H1 (cell line): ENCODE measurements at regions not wholly inside any gene's neighbourhood (a gene's known extent, or its start where the extent isn't known, plus 50 kb on each side); places are given as distances from the start of the nearest gene placed in this dataset.
A peak's percentile ranks its signal among the peaks of the same experiment; 100 is the strongest.

Experiments used
- CTCF ChIA-PET: fragments of 300-600 bp; sonication (Branson Sonifier 250); formaldehyde crosslinking; loops from one replicate; lab custom pipeline; 2021; ENCODE audit not compliant: partially characterized antibody; lab: Charles Lee
- POLR2A ChIA-PET: fragments of 300-600 bp; sonication (Branson Sonifier 250); formaldehyde crosslinking; loops from one replicate; lab custom pipeline; 2021; ENCODE audit warnings: inconsistent platforms; ENCODE audit not compliant: partially characterized antibody; lab: Charles Lee
- DNase-seq, 2 experiments: peaks; one replicate each; pipeline versions ENCODE4 v3.0.0 to v3.0.0-alpha.2; 2010 to 2022; ENCODE audit warnings: low spot score in 2 of 2, low read depth in 1 of 2, mixed read lengths in 1 of 2
- FAIRE-seq: peaks from 2 replicates; lab custom pipeline; 2011; peaks lifted over from hg19 to GRCh38; lab: Jason Lieb, UNC
- H2AFZ ChIP-seq: 2 replicates; pipeline ENCODE4 v1.8.1; 2012; ENCODE audit warnings: low read length, inconsistent platforms
- H2AK5ac ChIP-seq: 2 replicates; pipeline ENCODE4 v1.6.1; 2013; ENCODE audit warnings: low read depth, low read length
- H2BK120ac ChIP-seq: replicated peaks from 2 replicates; pipeline ENCODE3; 2013; ENCODE audit warnings: low read depth, low read length, inconsistent platforms
- H2BK12ac ChIP-seq: 2 replicates; pipeline ENCODE4 v1.6.1; 2013; ENCODE audit warnings: low read depth, low read length
- H2BK15ac ChIP-seq: 2 replicates; pipeline ENCODE4 v1.6.1; 2013; ENCODE audit warnings: low read length
- H2BK20ac ChIP-seq: 2 replicates; pipeline ENCODE4 v1.6.1; 2013; ENCODE audit warnings: low read length
- H2BK5ac ChIP-seq: 2 replicates; pipeline ENCODE4 v1.6.1; 2013; ENCODE audit warnings: low read depth, low read length
- H3K14ac ChIP-seq: 2 replicates; pipeline ENCODE4 v1.6.1; 2013; ENCODE audit warnings: inconsistent platforms; ENCODE audit not compliant: insufficient read length
- H3K18ac ChIP-seq: 2 replicates; pipeline ENCODE4 v1.6.1; 2013; ENCODE audit warnings: low read length; ENCODE audit errors: extremely low read depth
- H3K23ac ChIP-seq: 2 replicates; pipeline ENCODE4 v1.6.1; 2013; ENCODE audit warnings: inconsistent platforms; ENCODE audit not compliant: insufficient read length
- H3K23me2 ChIP-seq: 2 replicates; pipeline ENCODE4 v1.6.1; 2013; ENCODE audit warnings: low read depth, low read length
- H3K27ac ChIP-seq: 2 replicates; pipeline ENCODE4 v1.6.1; 2011; ENCODE audit warnings: low read depth, low read length, inconsistent platforms
- H3K27me3 ChIP-seq, 4 experiments: replicated peaks in 1 of 4; 1 replicate in 1 of 4; 2 replicates in 3 of 4; pipeline versions ENCODE4 v1.6.1 to v1.8.1; 2011 to 2013; ENCODE audit warnings: low read length in 3 of 4, mild to moderate bottlenecking in 3 of 4, inconsistent platforms in 2 of 4, mixed read lengths in 2 of 4, moderate library complexity in 1 of 4; ENCODE audit not compliant: control insufficient read depth in 3 of 4, insufficient read depth in 3 of 4; ENCODE audit errors: extremely low read depth in 1 of 4
- H3K36me3 ChIP-seq, 4 experiments: 2 replicates each; pipeline versions ENCODE4 v1.6.1 to v1.8.1; 2011 to 2013; ENCODE audit warnings: mild to moderate bottlenecking in 4 of 4, low read length in 3 of 4, moderate library complexity in 2 of 4, control low read depth in 1 of 4, inconsistent platforms in 1 of 4; ENCODE audit not compliant: insufficient read depth in 4 of 4, control insufficient read depth in 2 of 4
- H3K4ac ChIP-seq: replicated peaks from 2 replicates; pipeline ENCODE3; 2013; ENCODE audit warnings: low read length, low read depth, mixed read lengths, inconsistent platforms; ENCODE audit not compliant: insufficient read length
- H3K4me1 ChIP-seq, 4 experiments: replicated peaks in 1 of 4; 1 replicate in 1 of 4; 2 replicates in 3 of 4; pipeline versions ENCODE4 v1.6.1 to v1.8.1; 2011 to 2013; ENCODE audit warnings: low read length in 3 of 4, inconsistent platforms in 2 of 4, mixed read lengths in 1 of 4; ENCODE audit not compliant: insufficient read depth in 4 of 4, control insufficient read depth in 3 of 4
- H3K4me2 ChIP-seq, 2 experiments: 2 replicates each; pipeline versions ENCODE4 v1.6.1 to v1.8.1; 2011 to 2013; ENCODE audit warnings: low read depth in 2 of 2, low read length in 2 of 2, control low read depth in 1 of 2, inconsistent platforms in 1 of 2, mild to moderate bottlenecking in 1 of 2; ENCODE audit not compliant: insufficient read depth in 1 of 2
- H3K4me3 ChIP-seq, 4 experiments: fragments of 200-600, 300-600 bp in 1 of 4; sonication (generic), shearing (Covaris generic), sonication (Bioruptor Twin) in 1 of 4; 2 replicates each; pipeline versions ENCODE4 v1.5.1 to v1.8.1; 2011 to 2016; ENCODE audit warnings: low read length in 4 of 4, low read depth in 3 of 4, control low read depth in 2 of 4, inconsistent platforms in 2 of 4, mild to moderate bottlenecking in 2 of 4, mixed read lengths in 1 of 4, moderate library complexity in 1 of 4; ENCODE audit not compliant: insufficient read depth in 2 of 4; ENCODE audit errors: extremely low read depth in 1 of 4
- H3K56ac ChIP-seq: replicated peaks from 2 replicates; pipeline ENCODE3; 2013; ENCODE audit warnings: low read depth, mild to moderate bottlenecking, mixed read lengths, low read length, inconsistent platforms; ENCODE audit not compliant: insufficient read length
- H3K79me1 ChIP-seq: 2 replicates; pipeline ENCODE4 v1.6.1; 2013; ENCODE audit warnings: low read depth, low read length, control low read depth
- H3K79me2 ChIP-seq, 2 experiments: 2 replicates each; pipeline versions ENCODE4 v1.6.1 to v1.8.1; 2012 to 2013; ENCODE audit warnings: low read length in 2 of 2, mild to moderate bottlenecking in 2 of 2, inconsistent platforms in 1 of 2; ENCODE audit not compliant: insufficient read depth in 2 of 2, control insufficient read depth in 1 of 2
- H3K9ac ChIP-seq, 4 experiments: replicated peaks in 1 of 4; 1 replicate in 1 of 4; 2 replicates in 3 of 4; pipeline versions ENCODE4 v1.6.1 to v1.8.1; 2011 to 2013; ENCODE audit warnings: low read depth in 3 of 4, low read length in 3 of 4, control low read depth in 2 of 4, mild to moderate bottlenecking in 2 of 4, moderate library complexity in 2 of 4, inconsistent platforms in 1 of 4; ENCODE audit errors: extremely low read depth in 1 of 4
- H3K9me3 ChIP-seq, 2 experiments: 2 replicates each; pipeline versions ENCODE4 v1.6.1 to v1.8.1; 2012 to 2013; ENCODE audit warnings: mild to moderate bottlenecking in 2 of 2, moderate library complexity in 2 of 2, control low read depth in 1 of 2, inconsistent platforms in 1 of 2, low read depth in 1 of 2, low read length in 1 of 2, mixed read lengths in 1 of 2; ENCODE audit not compliant: insufficient read depth in 2 of 2
- H4K20me1 ChIP-seq, 2 experiments: replicated peaks in 1 of 2; 2 replicates each; pipeline versions ENCODE3 to v1.8.1; 2011 to 2013; ENCODE audit warnings: inconsistent platforms in 2 of 2, low read length in 2 of 2, mild to moderate bottlenecking in 1 of 2; ENCODE audit not compliant: insufficient read depth in 2 of 2, control insufficient read depth in 1 of 2
- H4K5ac ChIP-seq: 2 replicates; pipeline ENCODE4 v1.6.1; 2013; ENCODE audit warnings: low read length, low read depth, mixed read lengths, inconsistent platforms; ENCODE audit not compliant: insufficient read length
- H4K8ac ChIP-seq: 2 replicates; pipeline ENCODE4 v1.8.0; 2013; ENCODE audit warnings: mild to moderate bottlenecking, moderate library complexity, low read length, inconsistent platforms; ENCODE audit not compliant: insufficient read depth; ENCODE audit errors: extremely low read depth
- H4K91ac ChIP-seq: replicated peaks from 2 replicates; pipeline ENCODE3; 2013; ENCODE audit warnings: low read length, mixed read lengths, inconsistent platforms; ENCODE audit not compliant: insufficient read length
- HDAC2 ChIP-seq, 2 experiments: fragments of 300-600 bp in 1 of 2; sonication (generic) in 1 of 2; IDR thresholded peaks; 2 replicates each; pipeline ENCODE4 v1.6.1; 2011 to 2012; ENCODE audit warnings: low read depth in 2 of 2, low read length in 2 of 2, mild to moderate bottlenecking in 2 of 2, moderate library complexity in 2 of 2, borderline replicate concordance in 1 of 2, inconsistent platforms in 1 of 2
- WGBS, 2 experiments: shearing (Covaris generic) in 1 of 2; methylation state at CpG; one replicate each; pipeline versions ENCODE4 v1.1.6 to v1.1.7; 2013 to 2015; ENCODE audit warnings: low lambda C conversion rate in 2 of 2, mixed read lengths in 2 of 2, inconsistent platforms in 1 of 2, low coverage in 1 of 2, missing lambda C conversion rate in 1 of 2; ENCODE audit not compliant: insufficient replicate concordance in 2 of 2, insufficient coverage in 1 of 2, insufficient read length in 1 of 2; ENCODE audit errors: extremely low coverage in 1 of 2, missing lambda C conversion rate in 1 of 2; 5-methylcytosine and 5-hydroxymethylcytosine counted together

- no peak for FAIRE-seq
- TF ChIP-seq HDAC2 (IDR thresholded peaks at IDR 0.05; ENCODE audit: borderline replicate concordance in 1 of 2, low read depth in 2 of 2, low read length in 2 of 2), result no peak
- no peak overlapping the region for H3K27ac ChIP-seq
- H2BK12ac ChIP-seq, result no peak overlapping the region
- H2AFZ ChIP-seq, result no peak overlapping the region
- WGBS, 2 experiments, result 100% methylated on average over 3 of the region's 3 CpGs; no CpG with 5 or more reads in 1 of the 2 experiments
- H3K4me3 ChIP-seq, result no peak overlapping the region
- DNase-seq, result no peak
- H3K56ac ChIP-seq, result no peak overlapping the region
- H3K23me2 ChIP-seq, result no peaks in the 10 kb centered on the region
- H3K14ac ChIP-seq, result no peak overlapping the region
- no peaks in the 10 kb centered on the region for H3K79me2 ChIP-seq
- 0 out of 2 replicates have a peak overlapping the region, but pooled peaks have one; percentile 29 for H4K8ac ChIP-seq
- no peak overlapping the region for H3K4ac ChIP-seq
- peaks cover 0 to 2% (median 0%) of the 10 kb centered on the region in 4 experiments; a peak in 1 of 7 replicates for H3K4me1 ChIP-seq
- H2BK120ac ChIP-seq, result no peak overlapping the region
- no peak overlapping the region for H3K9ac ChIP-seq
- H2AK5ac ChIP-seq, result no peak overlapping the region
- H4K5ac ChIP-seq, result no peak overlapping the region
- H2BK5ac ChIP-seq, result no peak overlapping the region
- H2BK15ac ChIP-seq, result no peak overlapping the region
- H3K27me3 ChIP-seq, result no peaks in the 10 kb centered on the region
- H3K79me1 ChIP-seq, result no peaks in the 10 kb centered on the region
- H2BK20ac ChIP-seq, result no peak overlapping the region
- no peaks in the 10 kb centered on the region for H4K20me1 ChIP-seq
- POLR2A ChIA-PET, result no interaction called here
- CTCF ChIA-PET, result interaction anchor here (1.4 kb wide), 1 partner anchor 174 kb away, joined by 4 read pairs; no protein-coding TSS in a partner anchor
- H3K4me2 ChIP-seq, result no peak overlapping the region
- no peaks in the 10 kb centered on the region for H3K36me3 ChIP-seq
- H3K9me3 ChIP-seq, result no peaks in the 10 kb centered on the region
- no peak overlapping the region for H3K18ac ChIP-seq
- H4K91ac ChIP-seq, result no peak overlapping the region
- no peak overlapping the region for H3K23ac ChIP-seq
Measured at GRCh38 chr15:31803388-31803884, 226.9 kb upstream of the CHRNA7 start.
